ENCODE measurements at regions not wholly inside any gene's neighbourhood (a gene's known extent, or its start where the extent isn't known, plus 50 kb on each side); places are given as distances from the start of the nearest gene placed in this dataset.

GRCh38 chr9:101791938-101792337, 53.5 kb upstream of the GRIN3A start:
- TF ChIP-seq CTCF (IDR thresholded peaks at IDR 0.05; ENCODE audit: low read depth, low read length, missing control alignments), result peak; percentile 20
- H3K4me3 ChIP-seq (replicated peaks; ENCODE audit: low read depth, low read length), result no peak overlapping the region
- no peak for DNase-seq (ENCODE audit: extremely low read depth, low read depth)

- no peak for DNase-seq (ENCODE audit: extremely low read depth, low read depth)
- H3K4me3 ChIP-seq (replicated peaks; ENCODE audit: low read depth, low read length), result no peak overlapping the region
- TF ChIP-seq CTCF (IDR thresholded peaks at IDR 0.05; ENCODE audit: low read depth, low read length, missing control alignments), result no peak
Observed at GRCh38 chr9:101791533-101791932, 53.1 kb upstream of the GRIN3A start.

Measured in HFF-Myc (cell line).